Mucosa of gallbladder (tissue), 1 donor: ENCODE measurements at regions not wholly inside any gene's neighbourhood (a gene's known extent, or its start where the extent isn't known, plus 50 kb on each side); places are given as distances from the start of the nearest gene placed in this dataset.

Experiments
- DNase-seq: peaks from one replicate; pipeline ENCODE4 v3.0.0-alpha.2; 2020; ENCODE audit warnings: low spot score
- donor health status: DM: no; HTN: no; CAD: no.

DNA sequence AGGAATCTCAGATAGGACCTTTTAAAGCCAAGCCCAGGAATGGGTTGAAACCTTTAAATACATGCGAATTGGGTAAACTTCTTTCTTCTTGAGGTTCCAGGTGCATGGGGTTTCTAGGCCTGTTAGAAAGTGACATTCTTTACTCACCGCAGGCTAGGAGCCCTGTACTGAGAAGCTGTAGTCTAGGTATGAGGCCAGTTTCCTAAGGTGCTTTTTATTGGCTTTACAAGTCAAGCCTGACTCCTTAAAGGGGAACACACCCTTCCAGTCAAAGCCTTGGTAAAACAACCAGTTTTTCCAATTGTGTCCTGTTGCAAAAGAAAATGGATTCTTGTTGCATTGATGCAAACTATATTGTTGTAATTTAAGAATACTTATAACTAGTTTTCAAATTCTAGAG lies 76.1 kb upstream of the ATP11B start:
- DNase-seq = no peak

DNA sequence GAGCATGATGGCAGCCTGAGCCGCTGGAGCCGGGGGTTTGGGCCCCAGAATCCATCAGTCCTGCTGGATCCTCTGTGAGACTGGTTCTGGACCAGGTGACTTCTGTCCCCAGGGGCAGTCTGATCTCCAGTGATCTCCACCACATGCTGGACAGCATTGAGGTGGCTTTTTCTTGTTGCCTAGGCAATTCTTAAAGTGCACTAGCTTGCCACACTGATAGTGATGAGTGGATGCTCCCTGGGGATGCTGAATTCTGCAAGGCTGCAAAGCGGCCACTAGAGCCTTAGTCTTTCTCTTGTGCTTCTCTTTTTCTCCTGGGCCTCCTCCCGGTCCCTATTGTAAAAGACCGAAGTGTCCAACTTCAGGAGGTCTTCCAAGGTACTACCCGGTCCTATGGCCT lies 70.4 kb upstream of the ATP11B start:
- no peak for DNase-seq

DNA sequence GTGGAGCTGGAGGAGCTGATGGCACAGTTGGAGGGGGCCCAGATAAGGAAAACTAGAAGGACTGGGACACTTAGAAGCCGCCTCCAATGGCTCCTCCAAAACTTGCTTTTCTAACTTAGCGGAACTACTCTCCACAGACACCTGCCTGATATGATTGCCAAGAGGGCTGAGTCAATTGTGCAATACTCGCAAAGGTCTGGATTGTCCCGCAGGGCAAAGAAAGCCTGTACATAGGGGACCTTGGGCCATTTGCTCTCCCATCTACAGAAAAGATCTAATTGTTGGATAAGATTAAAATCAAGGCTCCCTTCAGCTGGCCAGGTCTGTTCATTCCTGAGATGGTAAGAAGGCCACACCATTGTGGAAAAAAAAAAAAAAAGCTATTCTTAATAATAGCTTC lies 69.7 kb upstream of the ATP11B start:
- DNase-seq = no peak

DNA sequence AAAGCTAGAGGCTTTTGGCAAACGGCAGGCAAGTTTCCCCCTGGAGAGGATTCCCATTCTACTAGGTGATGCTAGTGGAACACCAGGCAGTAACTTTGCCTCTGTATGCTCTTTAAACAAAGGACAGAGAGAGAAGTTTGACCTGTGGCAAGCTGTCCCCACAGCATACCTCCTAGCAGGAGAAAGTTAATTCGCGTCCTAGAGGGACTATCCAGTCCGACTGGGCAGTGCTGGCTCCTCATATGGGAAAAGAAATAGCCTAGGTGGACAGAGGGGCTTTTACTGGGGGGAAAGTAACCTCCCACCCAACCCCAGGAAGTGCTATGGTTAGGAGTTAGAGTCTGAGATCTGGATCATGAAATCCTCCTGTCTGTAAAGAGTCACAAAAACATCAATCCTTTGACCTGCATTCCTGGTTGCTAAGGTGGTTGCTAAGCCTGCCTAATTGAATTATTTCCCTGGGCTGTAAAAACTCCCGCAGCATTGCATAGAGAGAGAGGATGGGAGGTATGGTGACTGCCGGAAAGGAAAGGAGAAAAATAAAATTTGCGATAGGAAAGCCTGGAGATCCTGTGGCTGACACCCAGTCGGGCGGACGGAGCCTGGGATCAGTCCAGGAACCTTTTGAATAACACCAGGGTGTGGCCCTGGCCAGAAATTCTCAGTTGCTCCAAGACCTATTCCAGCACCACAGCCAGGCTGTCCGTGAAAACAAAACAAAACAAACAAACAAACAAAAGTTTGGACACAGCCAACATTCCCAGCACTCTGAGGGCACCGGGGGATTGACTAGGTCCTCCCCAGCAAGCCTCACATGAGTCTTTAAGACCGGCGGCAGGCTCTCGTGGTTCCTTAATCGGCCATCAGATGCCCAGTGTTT lies 67.7 kb upstream of the ATP11B start:
- no peak for DNase-seq

DNA sequence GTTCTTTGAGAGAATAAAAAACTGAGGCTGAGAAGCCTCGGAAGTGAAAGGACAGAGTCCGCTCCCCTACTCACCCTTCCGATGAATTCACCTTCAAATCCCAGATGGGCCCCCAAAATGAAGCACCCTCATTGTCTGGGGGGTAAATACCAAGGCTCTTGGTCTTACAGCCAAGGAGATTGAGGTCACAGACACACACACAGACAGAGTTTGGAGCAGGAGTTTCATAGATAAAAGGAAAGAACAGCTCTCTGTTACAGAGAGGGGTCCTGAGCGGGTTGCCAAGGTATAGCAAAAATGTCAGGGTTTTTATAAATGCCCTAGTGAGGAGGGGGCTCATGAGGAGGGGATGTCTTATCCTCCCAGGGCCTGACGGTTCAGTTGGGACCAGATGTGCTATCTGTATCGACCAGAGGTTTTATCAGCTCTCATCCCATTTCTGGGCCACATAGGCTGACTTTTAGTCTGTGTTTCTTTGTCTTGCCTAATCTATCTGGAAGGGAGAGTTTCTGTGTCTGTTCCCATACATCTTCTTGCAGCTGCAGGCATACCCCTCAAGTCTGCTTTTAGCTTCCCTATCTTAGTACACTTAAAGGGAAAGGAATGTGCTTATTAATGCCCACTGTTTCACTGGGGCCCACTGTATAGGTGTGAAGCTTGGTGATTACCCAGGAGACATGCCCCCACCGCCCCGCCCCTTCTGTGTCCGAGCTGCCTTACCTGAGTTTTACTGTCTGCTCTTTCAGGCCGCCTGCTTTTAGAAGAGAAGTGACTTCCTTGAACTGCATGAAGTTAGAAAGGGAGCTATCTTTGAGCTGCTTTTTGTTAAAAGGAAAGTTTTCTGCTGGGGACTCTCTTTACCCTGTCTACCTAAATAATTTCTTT lies 66.8 kb upstream of the ATP11B start:
- DNase-seq = no peak

DNA sequence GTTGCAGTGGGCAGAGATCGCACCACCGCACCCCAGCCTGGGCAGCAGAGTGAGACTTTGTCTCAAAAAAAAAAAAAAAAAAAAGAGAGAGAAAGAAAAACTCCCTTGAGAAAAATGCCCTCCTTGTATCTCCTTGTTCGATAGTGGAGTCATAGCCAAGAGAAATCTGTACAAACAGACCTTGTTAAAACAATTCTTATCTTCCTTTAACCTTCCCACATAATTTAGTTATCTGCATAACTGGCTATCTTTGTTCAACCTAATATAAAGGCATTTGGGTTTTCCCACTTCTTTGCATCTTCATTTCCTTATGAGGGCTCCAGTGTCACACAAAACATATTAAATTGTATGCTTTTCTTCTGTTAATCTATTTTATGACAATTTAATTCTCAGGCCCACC lies 65.1 kb upstream of the ATP11B start:
- DNase-seq = no peak

DNA sequence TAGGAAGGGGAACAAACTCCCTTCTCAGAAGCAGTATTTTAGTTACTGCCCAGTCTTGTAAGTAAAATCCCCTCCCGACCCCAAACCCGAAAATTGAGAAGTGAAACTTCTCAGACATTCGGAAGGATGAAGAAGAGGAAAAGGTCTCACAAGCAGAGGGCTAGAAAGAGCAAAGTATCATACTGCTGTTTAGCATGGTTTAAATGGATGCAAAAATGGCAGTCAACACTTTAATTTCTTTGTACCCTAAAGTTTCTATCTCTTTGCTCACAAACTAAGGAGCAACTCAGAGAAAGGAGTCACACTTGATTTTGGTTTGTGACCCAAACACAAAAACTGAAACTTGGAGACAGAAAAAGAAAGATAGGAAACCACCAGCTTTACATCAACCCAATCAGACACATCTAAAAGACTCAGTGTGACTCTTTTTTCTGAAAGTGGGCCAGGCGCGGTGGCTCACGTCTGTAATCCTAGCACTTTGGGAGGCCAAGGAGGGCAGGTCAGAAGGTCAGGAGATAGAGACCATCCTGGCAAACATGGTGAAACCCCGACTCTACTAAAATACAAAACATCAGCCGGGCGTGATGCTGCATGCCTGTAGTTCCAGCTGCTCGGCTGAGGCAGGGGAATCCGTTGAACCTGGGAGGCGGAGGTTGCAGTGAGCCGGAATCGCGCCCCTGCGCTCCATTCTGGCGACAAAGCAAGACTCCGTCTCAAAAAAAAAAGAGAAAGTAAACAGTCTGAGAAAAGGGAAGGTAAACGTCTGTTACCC lies 63.2 kb upstream of the ATP11B start:
- DNase-seq = no peak

DNA sequence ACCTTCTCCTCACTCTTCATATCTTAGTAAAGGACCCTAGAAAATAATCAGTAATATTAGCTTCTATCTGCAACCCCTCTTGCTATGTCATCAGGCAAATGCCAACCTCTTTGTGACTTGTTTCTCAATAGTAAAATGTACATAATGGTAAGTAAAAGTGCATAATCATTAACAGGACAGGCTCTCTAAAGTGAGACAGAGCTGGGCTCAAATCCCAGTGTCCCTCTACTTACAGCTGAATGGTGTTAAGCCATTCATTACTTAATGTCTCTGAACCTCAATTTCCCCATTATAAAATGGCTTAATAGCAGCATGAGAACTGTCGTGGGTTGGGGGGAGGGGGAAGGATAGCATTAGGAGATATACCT lies 62.6 kb upstream of the ATP11B start:
- no peak for DNase-seq

DNA sequence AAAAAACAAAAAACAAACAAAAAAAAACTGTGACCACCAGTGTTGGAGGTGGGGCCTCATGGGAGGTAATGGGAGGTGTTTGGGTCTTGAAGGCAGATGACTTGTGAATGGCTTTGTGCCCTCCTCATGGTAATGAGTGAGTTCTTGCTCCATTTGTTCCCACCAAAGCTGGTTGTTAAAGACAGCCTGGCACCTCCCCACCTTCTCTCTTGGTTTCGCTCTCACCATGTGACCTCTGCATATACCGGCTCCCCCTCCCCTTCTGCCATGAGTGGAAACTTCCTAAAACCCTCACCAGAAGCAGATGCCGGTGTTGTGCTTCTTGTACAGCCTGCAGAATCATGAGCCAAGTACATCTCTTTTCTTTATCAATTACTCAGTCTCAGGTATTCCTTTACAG lies 61.5 kb upstream of the ATP11B start:
- DNase-seq = no peak

DNA sequence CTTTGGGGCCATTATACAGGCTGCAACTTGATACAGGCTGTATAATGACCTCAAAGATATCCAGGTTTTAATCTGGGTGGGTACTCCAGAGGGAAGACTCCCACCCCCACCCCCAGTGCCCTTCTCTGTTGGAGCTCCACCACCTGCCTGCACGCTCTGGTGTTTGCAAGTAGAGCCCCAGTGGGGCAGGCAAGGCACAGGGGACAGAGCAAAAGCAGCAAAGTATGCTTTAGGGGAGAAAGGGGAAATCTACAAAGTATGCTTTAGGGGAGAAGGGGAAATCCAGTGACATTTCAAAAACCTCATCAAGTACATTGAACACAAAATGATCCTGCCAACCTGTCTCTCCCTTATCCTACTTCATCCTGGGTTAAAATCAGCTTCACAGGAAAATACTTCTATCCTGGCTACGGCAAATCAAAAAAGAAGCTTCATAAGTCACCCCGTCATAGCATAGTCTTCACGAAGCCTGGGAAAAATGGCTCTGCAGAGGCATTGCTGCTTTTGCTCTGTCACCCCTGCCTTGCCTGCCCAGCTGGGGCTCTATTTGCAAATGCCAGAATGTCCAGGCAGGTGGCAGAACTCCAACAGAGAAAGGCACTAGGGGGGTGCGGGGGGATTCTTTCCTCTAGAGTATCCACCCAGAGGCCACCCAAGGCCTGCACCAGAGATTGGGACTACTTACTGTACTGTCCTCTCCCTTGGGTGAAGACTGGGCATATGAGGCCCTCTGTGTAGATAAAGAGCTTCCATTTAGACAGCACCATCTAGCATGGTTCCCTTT lies 60.9 kb upstream of the ATP11B start:
- DNase-seq = no peak

DNA sequence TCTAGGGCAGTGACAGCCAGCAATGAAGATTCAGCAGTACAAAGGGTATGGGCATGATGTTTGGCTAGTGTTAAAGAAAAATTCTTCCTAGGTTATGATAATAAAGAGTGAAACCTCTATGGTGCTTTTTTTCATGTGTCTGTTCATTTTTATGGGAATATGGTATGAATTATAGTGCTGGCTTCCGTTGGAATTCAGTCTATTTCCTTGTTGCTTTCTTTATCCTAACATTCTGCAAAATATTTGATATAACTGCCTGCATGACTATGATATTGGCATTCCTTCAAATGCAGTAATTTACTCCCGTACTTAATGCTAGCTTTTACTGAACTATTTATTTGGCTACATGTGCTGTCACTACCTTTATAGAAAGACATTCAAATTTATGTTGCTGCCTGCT lies 57.6 kb upstream of the ATP11B start:
- DNase-seq = no peak

DNA sequence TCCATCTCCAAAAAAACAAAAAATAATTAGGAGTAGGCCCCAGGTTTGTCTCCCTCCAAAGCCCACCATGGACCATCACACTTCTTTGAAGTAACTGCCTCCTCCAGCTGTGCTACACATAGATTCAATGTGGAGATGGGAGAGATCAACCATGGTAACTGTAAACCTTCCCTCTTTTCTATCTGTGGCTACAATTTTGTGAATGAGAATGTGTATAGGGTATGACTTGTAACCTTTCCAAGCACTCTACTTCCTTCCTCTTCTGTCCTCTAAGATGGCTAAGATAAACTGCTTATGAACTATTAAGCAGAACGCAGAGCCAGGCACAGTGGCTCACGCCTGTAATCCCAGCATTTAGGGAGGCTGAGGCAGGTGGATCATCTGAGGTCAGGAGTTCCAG lies 55.5 kb upstream of the ATP11B start:
- no peak for DNase-seq

DNA sequence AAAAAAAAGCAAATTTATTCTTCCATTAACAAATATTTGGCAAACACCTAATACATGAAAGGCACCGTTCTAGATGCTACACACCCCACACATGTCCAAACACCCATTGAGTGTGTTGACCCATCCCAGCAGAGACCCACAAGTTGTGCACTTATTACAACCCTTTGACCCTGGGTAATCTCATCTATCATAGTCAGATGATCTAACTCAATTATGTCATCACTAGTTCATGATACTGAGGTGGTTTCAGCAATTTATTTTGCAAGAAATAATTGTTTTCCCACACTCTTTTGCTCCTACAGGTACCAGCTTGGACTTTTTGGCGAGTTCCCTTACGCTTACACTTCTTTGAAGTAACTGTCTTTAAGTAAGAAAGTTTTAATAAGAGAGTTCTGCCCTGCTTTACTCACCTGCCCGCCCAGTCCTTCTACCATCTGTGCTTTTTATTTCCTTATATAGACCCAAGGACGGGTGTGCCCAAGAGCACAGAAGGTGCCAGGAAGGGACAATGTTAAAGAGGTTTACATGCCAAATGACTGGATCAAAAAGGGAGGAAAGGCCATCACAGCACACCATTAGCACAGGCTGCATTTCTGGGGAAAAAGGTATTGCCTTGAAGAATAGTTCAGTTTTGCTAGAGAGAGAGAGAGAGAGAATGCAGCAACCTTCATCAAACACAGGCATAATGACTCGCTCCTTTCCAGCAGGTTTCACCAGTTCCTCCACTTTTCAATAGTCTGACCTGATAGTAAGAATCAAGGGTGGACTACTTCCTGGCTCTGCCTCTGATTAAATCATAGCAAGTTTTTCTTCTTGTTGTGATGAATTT lies 54.5 kb upstream of the ATP11B start:
- DNase-seq = peak; percentile 49

DNA sequence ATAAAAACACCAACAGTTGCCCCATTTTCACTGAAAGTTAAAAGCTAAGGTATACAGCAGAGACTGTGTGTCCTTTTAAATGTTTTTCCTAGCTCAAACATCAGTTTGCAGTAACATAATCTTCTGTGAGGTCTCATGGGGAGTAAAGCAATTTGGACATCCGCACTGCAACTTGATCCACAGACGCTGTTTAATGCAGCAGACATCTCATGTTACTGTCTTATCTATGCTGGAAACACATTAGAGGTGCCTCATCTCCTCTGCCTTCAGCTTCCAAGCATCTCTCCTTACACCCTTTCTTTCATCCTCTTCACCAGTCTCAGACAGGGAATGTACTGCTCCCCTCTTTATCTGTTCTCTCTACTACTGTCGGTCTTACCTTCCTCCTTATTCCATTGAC lies 53.7 kb upstream of the ATP11B start:
- DNase-seq = no peak

DNA sequence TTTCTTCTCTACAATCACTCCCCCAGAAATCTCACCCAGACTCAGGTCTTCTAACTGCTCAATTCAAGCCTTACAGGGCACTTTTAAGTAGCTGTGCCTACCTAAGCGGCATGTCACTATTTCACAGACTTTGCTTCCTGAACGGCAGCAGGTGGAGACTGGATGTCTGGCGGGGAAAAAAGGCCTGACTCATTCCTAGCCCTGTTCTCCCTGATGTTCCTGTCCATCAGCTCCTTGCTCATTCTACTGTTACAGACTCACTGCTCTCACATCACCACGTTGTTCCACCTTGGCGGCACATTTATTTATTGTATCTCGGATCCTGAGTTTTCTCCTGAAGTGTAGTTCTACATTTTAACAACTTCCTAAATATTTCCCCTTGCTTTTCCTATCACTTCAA lies 52.6 kb upstream of the ATP11B start:
- peak; percentile 45 for DNase-seq

DNA sequence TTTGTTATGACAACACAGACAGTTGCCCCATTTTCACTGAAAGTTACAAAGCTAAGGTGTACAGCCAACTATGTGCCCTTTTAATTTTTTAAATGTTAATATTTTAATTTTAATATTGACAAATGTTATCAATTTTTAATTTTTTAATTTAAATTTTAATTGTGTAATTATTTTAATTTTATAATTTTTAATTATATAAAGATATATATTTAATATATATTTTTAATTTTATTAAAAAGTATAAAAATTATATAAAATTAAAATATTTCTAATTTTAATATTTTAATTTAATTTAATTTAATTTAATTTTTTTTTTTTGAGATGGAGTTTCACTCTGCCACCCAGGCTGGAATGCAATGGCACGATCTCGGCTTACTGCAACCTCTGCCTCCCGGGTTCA lies 52.1 kb upstream of the ATP11B start:
- no peak for DNase-seq
